ENCODE measurements at regions not wholly inside any gene's neighbourhood (a gene's known extent, or its start where the extent isn't known, plus 50 kb on each side); places are given as distances from the start of the nearest gene placed in this dataset.

DNA sequence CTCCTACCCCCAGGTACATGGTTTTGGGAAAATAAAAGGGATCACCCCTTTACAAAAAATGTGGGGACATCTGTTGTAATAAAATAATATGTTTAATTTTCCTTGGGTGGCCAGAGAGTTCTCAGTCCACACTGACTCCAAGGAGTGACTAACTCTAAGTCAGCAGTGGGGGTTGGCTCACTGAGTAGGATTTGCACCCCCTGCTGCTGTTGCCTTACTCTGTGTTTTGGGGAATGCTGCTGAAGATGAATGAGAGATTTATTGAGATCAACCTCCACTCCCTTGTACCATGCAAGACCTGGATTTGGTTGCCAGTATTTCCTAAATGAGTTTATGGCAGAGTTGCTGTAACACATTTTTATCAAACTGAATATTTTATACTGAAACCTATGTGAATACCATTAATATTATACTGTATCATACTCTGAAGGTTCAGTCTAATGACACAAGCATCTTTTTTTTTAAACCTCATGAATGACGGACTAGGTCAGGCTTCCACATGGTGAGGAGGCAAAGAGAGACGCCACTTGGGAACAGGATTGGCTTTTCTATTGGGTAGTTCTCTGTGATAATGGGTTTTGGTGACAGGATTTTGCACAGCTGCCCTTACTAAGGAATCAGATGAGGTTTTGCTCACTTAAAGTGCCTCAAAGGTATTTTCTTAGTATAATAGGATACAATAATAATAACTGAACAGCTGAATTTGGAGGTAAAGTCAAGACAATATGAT, 121.3 kb upstream of the OSMR start:
- Histone ChIP-seq H3K9me3 (ENCODE audit: low read length) (no peaks in the 10 kb centered on the region), H4K20me1 (ENCODE audit: insufficient read depth, low read length) (no peaks in the 10 kb centered on the region), H3K27ac (ENCODE audit: low read depth, low read length, poor library complexity, severe bottlenecking) (no peak overlapping the region), H3K9me2 (ENCODE audit: low read depth, low read length) (no peaks in the 10 kb centered on the region), H3K27me3 (ENCODE audit: insufficient read depth, low read length) (no peaks in the 10 kb centered on the region), H3K9ac (ENCODE audit: low read length) (no peak overlapping the region), H2AFZ (ENCODE audit: low read length) (no peak overlapping the region), H3K4me3 (ENCODE audit: low read depth, low read length, poor library complexity, severe bottlenecking) (no peak overlapping the region), H3K4me2 (ENCODE audit: low read length) (no peak overlapping the region), H3K4me1 (ENCODE audit: insufficient read depth, low read length, severe bottlenecking) (no peaks in the 10 kb centered on the region), H3K36me3 (ENCODE audit: insufficient read depth, low read length) (no peaks in the 10 kb centered on the region), H3F3A (ENCODE audit: insufficient read depth, low read length) (no peaks in the 10 kb centered on the region), H3K79me2 (ENCODE audit: insufficient read depth, low read length) (no peaks in the 10 kb centered on the region)
- TF ChIP-seq EZH2 (IDR thresholded peaks at IDR 0.05; ENCODE audit: borderline replicate concordance, low read length) (no peak), CTCF (IDR thresholded peaks at IDR 0.05; ENCODE audit: low read length) (no peak)

- H3K79me2 ChIP-seq (ENCODE audit: insufficient read depth, low read length), result no peaks in the 10 kb centered on the region
- no peak overlapping the region for H3K4me2 ChIP-seq (ENCODE audit: low read length)
- H3K4me1 ChIP-seq (ENCODE audit: insufficient read depth, low read length, severe bottlenecking), result no peaks in the 10 kb centered on the region
- TF ChIP-seq CTCF (IDR thresholded peaks at IDR 0.05; ENCODE audit: low read length) (no peak), EZH2 (IDR thresholded peaks at IDR 0.05; ENCODE audit: borderline replicate concordance, low read length) (no peak)
- H3K36me3 ChIP-seq (ENCODE audit: insufficient read depth, low read length), result no peaks in the 10 kb centered on the region
- no peak overlapping the region for H3K9ac ChIP-seq (ENCODE audit: low read length)
- H3K9me2 ChIP-seq (ENCODE audit: low read depth, low read length), result no peaks in the 10 kb centered on the region
- no peak overlapping the region for H2AFZ ChIP-seq (ENCODE audit: low read length)
- H3K9me3 ChIP-seq (ENCODE audit: low read length), result no peaks in the 10 kb centered on the region
- H4K20me1 ChIP-seq (ENCODE audit: insufficient read depth, low read length), result no peaks in the 10 kb centered on the region
- H3K27me3 ChIP-seq (ENCODE audit: insufficient read depth, low read length), result no peaks in the 10 kb centered on the region
- no peak overlapping the region for H3K27ac ChIP-seq (ENCODE audit: low read depth, low read length, poor library complexity, severe bottlenecking)
- H3K4me3 ChIP-seq (ENCODE audit: low read depth, low read length, poor library complexity, severe bottlenecking), result no peak overlapping the region
- H3F3A ChIP-seq (ENCODE audit: insufficient read depth, low read length), result no peaks in the 10 kb centered on the region
Observed at GRCh38 chr5:38725371-38725865, 120.4 kb upstream of the OSMR start.

DNA sequence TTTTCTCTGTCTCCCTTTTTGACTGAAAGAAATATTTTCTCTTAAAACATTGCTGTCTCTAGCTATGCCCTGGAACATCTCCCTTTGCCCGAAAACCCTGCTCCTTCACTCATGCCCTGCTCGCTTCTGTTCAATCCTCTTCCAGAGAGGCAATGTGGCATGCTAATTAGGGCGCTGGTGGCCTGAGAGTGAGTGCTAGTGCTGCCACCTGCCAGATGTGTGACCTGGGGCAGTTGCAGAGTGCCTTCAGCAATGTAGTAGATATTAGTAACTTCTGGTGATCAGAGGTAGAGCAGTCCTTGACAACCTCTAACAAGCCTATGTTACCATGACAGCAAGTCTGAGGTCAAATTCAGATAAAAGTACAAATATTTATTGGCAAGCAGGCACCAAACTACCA, 119.5 kb upstream of the OSMR start:
- H3K9me3 ChIP-seq (ENCODE audit: low read length), result no peaks in the 10 kb centered on the region
- H3K27me3 ChIP-seq (ENCODE audit: insufficient read depth, low read length), result no peaks in the 10 kb centered on the region
- H3K4me3 ChIP-seq (ENCODE audit: low read depth, low read length, poor library complexity, severe bottlenecking), result no peak overlapping the region
- no peak overlapping the region for H3K4me2 ChIP-seq (ENCODE audit: low read length)
- no peak overlapping the region for H3K27ac ChIP-seq (ENCODE audit: low read depth, low read length, poor library complexity, severe bottlenecking)
- no peaks in the 10 kb centered on the region for H3K4me1 ChIP-seq (ENCODE audit: insufficient read depth, low read length, severe bottlenecking)
- no peaks in the 10 kb centered on the region for H3K79me2 ChIP-seq (ENCODE audit: insufficient read depth, low read length)
- no peak for TF ChIP-seq CTCF (IDR thresholded peaks at IDR 0.05; ENCODE audit: low read length)
- no peak for TF ChIP-seq EZH2 (IDR thresholded peaks at IDR 0.05; ENCODE audit: borderline replicate concordance, low read length)
- no peak overlapping the region for H3K9ac ChIP-seq (ENCODE audit: low read length)
- no peaks in the 10 kb centered on the region for H4K20me1 ChIP-seq (ENCODE audit: insufficient read depth, low read length)
- no peaks in the 10 kb centered on the region for H3K9me2 ChIP-seq (ENCODE audit: low read depth, low read length)
- H3F3A ChIP-seq (ENCODE audit: insufficient read depth, low read length), result no peaks in the 10 kb centered on the region
- no peak overlapping the region for H2AFZ ChIP-seq (ENCODE audit: low read length)
- H3K36me3 ChIP-seq (ENCODE audit: insufficient read depth, low read length), result no peaks in the 10 kb centered on the region

All from OCI-LY1 (cell line).